Chondrocyte (in vitro differentiated cells): ENCODE measurements at regions not wholly inside any gene's neighbourhood (a gene's known extent, or its start where the extent isn't known, plus 50 kb on each side); places are given as distances from the start of the nearest gene placed in this dataset.

ENCODE experiments used
- DNase-seq: peaks from one replicate; pipeline ENCODE4 v3.0.0; 2021; ENCODE audit warnings: mixed read lengths, low spot score
- H3K27ac Mint-ChIP-seq: one replicate; pipeline ENCODE4 v1.8.0; 2021; ENCODE audit warnings: mild to moderate bottlenecking, moderate library complexity, mixed read lengths; ENCODE audit not compliant: unreplicated experiment
- H3K27me3 Mint-ChIP-seq: 2 replicates; pipeline ENCODE4 v1.8.0; 2021; ENCODE audit warnings: low read depth, mixed read lengths
- H3K36me3 Mint-ChIP-seq: 2 replicates; pipeline ENCODE4 v1.8.0; 2021; ENCODE audit warnings: low read depth, mixed read lengths
- H3K4me1 Mint-ChIP-seq: 2 replicates; pipeline ENCODE4 v1.8.0; 2021; ENCODE audit warnings: low read depth, mild to moderate bottlenecking, mixed read lengths
- H3K4me3 Mint-ChIP-seq: one replicate; pipeline ENCODE4 v1.8.0; 2021; ENCODE audit warnings: mild to moderate bottlenecking, moderate library complexity, mixed read lengths; ENCODE audit not compliant: unreplicated experiment
- H3K9me3 Mint-ChIP-seq: 2 replicates; pipeline ENCODE4 v1.8.0; 2021; ENCODE audit warnings: low read depth, mixed read lengths
- TF ChIP-seq, protein P1 (sequence below): fragments of 200-600 bp; sonication (generic); IDR thresholded peaks from 2 replicates; pipeline ENCODE4 v1.5.0; 2021; ENCODE audit warnings: antibody characterized with exemption, mild to moderate bottlenecking, moderate library complexity

DNA sequence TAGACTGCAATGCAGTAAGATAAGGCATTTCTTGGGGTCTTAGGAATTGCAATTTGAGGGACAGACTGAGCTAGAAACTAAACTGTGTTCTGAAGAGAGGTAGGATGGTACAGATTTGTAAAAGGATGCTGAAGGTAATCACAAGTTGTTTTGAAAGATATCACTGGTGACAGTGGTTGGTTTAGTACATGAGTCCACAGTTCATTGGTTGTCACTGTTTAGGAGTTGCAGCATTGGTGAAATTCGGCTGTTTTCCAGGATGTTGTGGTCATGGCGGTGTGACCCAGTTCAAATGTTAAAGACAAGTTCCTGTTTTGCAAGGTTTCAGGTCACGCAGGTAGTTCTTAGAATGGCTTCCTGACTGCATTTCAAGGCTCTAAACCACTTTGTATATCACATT lies 292.8 kb upstream of the B3GALT2 start:
- H3K27me3 Mint-ChIP-seq, result no peaks in the 10 kb centered on the region
- H3K27ac Mint-ChIP-seq, result no peak overlapping the region
- TF ChIP-seq, protein P1, sequence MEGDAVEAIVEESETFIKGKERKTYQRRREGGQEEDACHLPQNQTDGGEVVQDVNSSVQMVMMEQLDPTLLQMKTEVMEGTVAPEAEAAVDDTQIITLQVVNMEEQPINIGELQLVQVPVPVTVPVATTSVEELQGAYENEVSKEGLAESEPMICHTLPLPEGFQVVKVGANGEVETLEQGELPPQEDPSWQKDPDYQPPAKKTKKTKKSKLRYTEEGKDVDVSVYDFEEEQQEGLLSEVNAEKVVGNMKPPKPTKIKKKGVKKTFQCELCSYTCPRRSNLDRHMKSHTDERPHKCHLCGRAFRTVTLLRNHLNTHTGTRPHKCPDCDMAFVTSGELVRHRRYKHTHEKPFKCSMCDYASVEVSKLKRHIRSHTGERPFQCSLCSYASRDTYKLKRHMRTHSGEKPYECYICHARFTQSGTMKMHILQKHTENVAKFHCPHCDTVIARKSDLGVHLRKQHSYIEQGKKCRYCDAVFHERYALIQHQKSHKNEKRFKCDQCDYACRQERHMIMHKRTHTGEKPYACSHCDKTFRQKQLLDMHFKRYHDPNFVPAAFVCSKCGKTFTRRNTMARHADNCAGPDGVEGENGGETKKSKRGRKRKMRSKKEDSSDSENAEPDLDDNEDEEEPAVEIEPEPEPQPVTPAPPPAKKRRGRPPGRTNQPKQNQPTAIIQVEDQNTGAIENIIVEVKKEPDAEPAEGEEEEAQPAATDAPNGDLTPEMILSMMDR, result no peak
- no peaks in the 10 kb centered on the region for H3K36me3 Mint-ChIP-seq
- H3K4me1 Mint-ChIP-seq, result peaks cover 6% of the 10 kb centered on the region
- H3K4me3 Mint-ChIP-seq, result no peak overlapping the region
- no peaks in the 10 kb centered on the region for H3K9me3 Mint-ChIP-seq
- no peak for DNase-seq

DNA sequence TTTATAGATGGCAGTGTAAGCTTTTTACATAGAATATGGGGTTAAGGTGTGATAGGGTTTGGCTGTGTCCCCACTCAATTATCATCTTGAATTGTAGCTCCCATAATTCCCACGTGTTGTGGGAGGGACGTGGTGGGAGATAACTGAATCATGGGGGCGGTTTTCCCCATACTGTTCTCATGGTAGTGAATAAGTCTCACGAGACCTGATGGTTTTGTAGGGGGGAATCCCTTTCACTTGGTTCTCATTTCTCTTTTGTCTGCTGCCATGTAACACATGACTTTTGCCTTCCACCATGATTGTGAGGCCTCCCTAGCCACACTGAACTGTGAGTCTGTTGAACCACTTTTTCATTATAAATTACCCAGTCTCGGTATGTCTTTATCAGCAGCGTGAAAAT lies 290.3 kb upstream of the B3GALT2 start:
- no peak for DNase-seq
- H3K9me3 Mint-ChIP-seq, result peaks cover 7% of the 10 kb centered on the region
- peaks cover 2% of the 10 kb centered on the region for H3K36me3 Mint-ChIP-seq
- H3K4me1 Mint-ChIP-seq, result peaks cover 6% of the 10 kb centered on the region
- H3K4me3 Mint-ChIP-seq, result no peak overlapping the region
- no peak overlapping the region for H3K27ac Mint-ChIP-seq
- TF ChIP-seq, protein P1, result no peak
- no peaks in the 10 kb centered on the region for H3K27me3 Mint-ChIP-seq

DNA sequence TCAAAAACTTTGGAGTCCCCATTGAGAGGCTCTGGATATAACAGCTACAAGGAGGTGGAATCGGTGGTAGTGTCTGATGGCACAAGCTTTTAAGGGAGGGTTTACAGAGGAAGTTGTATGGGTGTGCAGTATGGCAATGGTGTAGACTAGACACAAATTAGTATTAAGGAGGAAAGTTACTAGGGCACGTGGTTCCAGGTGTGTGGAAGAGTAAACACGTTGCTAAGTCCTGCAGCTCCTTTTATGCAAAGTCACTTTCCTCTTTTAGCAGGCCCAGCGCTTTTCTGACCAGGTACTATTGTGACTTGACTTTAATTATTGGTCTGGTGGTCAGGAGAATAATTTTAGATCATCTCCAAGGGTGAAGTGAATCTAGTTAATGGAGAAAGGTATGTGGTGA lies 287.5 kb upstream of the B3GALT2 start:
- no peak overlapping the region for H3K27ac Mint-ChIP-seq
- TF ChIP-seq, protein P1, result no peak
- peaks cover 6% of the 10 kb centered on the region for H3K4me1 Mint-ChIP-seq
- no peak for DNase-seq
- H3K27me3 Mint-ChIP-seq, result no peaks in the 10 kb centered on the region
- H3K4me3 Mint-ChIP-seq, result no peak overlapping the region
- peaks cover 2% of the 10 kb centered on the region for H3K36me3 Mint-ChIP-seq
- H3K9me3 Mint-ChIP-seq, result peaks cover 9% of the 10 kb centered on the region

DNA sequence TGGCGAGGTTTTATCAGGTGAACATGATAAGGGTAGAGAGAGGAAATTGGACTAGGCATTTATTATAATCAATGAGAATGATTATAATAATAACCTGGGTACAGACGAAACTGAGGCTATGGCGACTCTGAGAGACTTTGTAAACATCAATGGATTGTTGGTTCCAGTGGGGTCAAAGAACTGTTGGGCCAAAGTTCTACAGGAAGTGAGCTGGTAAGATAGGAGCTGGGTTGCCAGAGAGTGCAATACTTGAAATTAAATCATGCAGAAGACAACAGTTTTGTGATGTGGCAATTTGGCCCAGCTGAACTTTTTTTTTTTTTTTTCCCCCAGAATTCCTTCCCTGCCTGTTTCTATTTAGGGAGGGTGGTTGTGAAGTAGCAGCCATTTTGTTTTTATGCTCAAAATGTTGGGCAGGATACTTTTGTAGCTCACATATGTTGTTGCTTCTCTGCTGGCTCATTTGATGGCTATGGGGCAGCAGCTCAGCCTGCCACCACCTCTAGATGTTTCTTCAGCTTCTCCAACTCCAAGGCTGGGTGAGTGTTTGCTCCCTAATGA lies 286.5 kb upstream of the B3GALT2 start:
- TF ChIP-seq, protein P1, result no peak
- H3K4me1 Mint-ChIP-seq, result peaks cover 6% of the 10 kb centered on the region
- H3K36me3 Mint-ChIP-seq, result peaks cover 2% of the 10 kb centered on the region
- no peak for DNase-seq
- no peak overlapping the region for H3K4me3 Mint-ChIP-seq
- H3K9me3 Mint-ChIP-seq, result peaks cover 9% of the 10 kb centered on the region
- no peaks in the 10 kb centered on the region for H3K27me3 Mint-ChIP-seq
- H3K27ac Mint-ChIP-seq, result no peak overlapping the region

DNA sequence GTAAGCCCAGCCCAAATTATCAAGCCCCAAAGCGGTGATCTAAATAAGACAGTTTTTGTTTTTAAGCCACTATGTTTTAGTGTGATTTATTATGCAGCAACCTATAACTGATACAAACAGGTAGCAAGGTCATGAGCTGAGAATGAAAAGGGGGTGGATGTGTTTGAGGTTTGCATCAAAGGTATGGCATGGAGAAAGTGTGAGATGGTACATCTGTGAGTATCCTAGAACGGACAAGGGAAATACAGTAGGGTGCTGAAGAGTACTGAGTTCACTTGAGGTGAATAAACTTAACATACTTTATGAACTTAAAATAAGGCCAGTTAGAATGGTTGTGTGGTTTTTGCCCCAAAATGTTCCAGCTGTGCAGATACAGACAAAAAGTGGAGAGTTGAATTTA lies 286.0 kb upstream of the B3GALT2 start:
- Mint-ChIP-seq H3K36me3 (peaks cover 2% of the 10 kb centered on the region), H3K27me3 (no peaks in the 10 kb centered on the region), H3K27ac (no peak overlapping the region), H3K4me3 (no peak overlapping the region), H3K4me1 (peaks cover 6% of the 10 kb centered on the region), H3K9me3 (peaks cover 9% of the 10 kb centered on the region)
- TF ChIP-seq, protein P1, result no peak
- no peak for DNase-seq
